Glomerular visceral epithelial cell (primary cell): ENCODE measurements at regions not wholly inside any gene's neighbourhood (a gene's known extent, or its start where the extent isn't known, plus 50 kb on each side); places are given as distances from the start of the nearest gene placed in this dataset.

Source experiments
- DNase-seq: peaks from one replicate; pipeline ENCODE4 v3.0.0-alpha.2; 2016; ENCODE audit errors: extremely low spot score

- no peak for DNase-seq
These were observed 185.1 kb upstream of the SLCO3A1 start for GRCh38 chr15:91668370-91668769.

- DNase-seq: no peak
These were observed 183.4 kb upstream of the SLCO3A1 start for GRCh38 chr15:91670108-91670507.

GRCh38 chr15:91678003-91678402, 175.5 kb upstream of the SLCO3A1 start:
- DNase-seq: no peak

- no peak for DNase-seq
These were observed 174.1 kb upstream of the SLCO3A1 start for GRCh38 chr15:91679447-91679846.

- DNase-seq: no peak
These were observed 168.1 kb upstream of the SLCO3A1 start for GRCh38 chr15:91685436-91685835.

- no peak for DNase-seq
These were observed 164.7 kb upstream of the SLCO3A1 start for GRCh38 chr15:91688811-91689210.

- no peak for DNase-seq
These were observed 164.1 kb upstream of the SLCO3A1 start for GRCh38 chr15:91689377-91689776.

- no peak for DNase-seq
These were observed 160.9 kb upstream of the SLCO3A1 start for GRCh38 chr15:91692596-91692995.

GRCh38 chr15:91694131-91694830, 159.2 kb upstream of the SLCO3A1 start:
- no peak for DNase-seq

- DNase-seq: no peak
These were observed 158.7 kb upstream of the SLCO3A1 start for GRCh38 chr15:91694831-91695210.

GRCh38 chr15:91695799-91696198, 157.7 kb upstream of the SLCO3A1 start:
- no peak for DNase-seq

- no peak for DNase-seq
These were observed 156.5 kb upstream of the SLCO3A1 start for GRCh38 chr15:91696981-91697380.

- DNase-seq: no peak
These were observed 155.3 kb upstream of the SLCO3A1 start for GRCh38 chr15:91698241-91698640.

- DNase-seq: no peak
These were observed 153.8 kb upstream of the SLCO3A1 start for GRCh38 chr15:91699741-91700140.

- DNase-seq: no peak
These were observed 150.2 kb upstream of the SLCO3A1 start for GRCh38 chr15:91703274-91703673.

- DNase-seq: no peak
These were observed 149.2 kb upstream of the SLCO3A1 start for GRCh38 chr15:91704343-91704742.

GRCh38 chr15:91706322-91707032, 147.0 kb upstream of the SLCO3A1 start:
- no peak for DNase-seq

GRCh38 chr15:91710080-91710698, 143.3 kb upstream of the SLCO3A1 start:
- DNase-seq: no peak

- no peak for DNase-seq
These were observed 142.0 kb upstream of the SLCO3A1 start for GRCh38 chr15:91711384-91712033.

- DNase-seq: no peak
These were observed 141.2 kb upstream of the SLCO3A1 start for GRCh38 chr15:91712286-91712685.

GRCh38 chr15:91716536-91716935, 137.0 kb upstream of the SLCO3A1 start:
- no peak for DNase-seq

- no peak for DNase-seq
These were observed 135.7 kb upstream of the SLCO3A1 start for GRCh38 chr15:91717811-91718210.

GRCh38 chr15:91723959-91724358, 129.5 kb upstream of the SLCO3A1 start:
- DNase-seq: no peak
